K562 (cell line): ENCODE measurements at regions not wholly inside any gene's neighbourhood (a gene's known extent, or its start where the extent isn't known, plus 50 kb on each side); places are given as distances from the start of the nearest gene placed in this dataset.

Experiments used
- BRF2 ChIP-seq: IDR thresholded peaks from 3 replicates; pipeline ENCODE4 v1.6.1; 2011; ENCODE audit warnings: borderline replicate concordance, mild to moderate bottlenecking; ENCODE audit not compliant: insufficient read length, insufficient read depth
- GTF3C2 ChIP-seq: IDR thresholded peaks from 3 replicates; pipeline ENCODE4 v1.6.1; 2011; ENCODE audit warnings: borderline replicate concordance, mild to moderate bottlenecking, moderate library complexity; ENCODE audit not compliant: insufficient read length; ENCODE audit errors: extremely low read depth
- HMGXB4 ChIP-seq: sonication (generic); formaldehyde crosslinking; IDR thresholded peaks from 2 replicates; pipeline ENCODE4 v1.8.1; 2023; ENCODE audit warnings: mild to moderate bottlenecking, missing genetic modification reagents
- ILF3 ChIP-seq: fragments of 450-650 bp; IDR thresholded peaks from 2 replicates; pipeline ENCODE4 v1.6.1; 2018; ENCODE audit warnings: antibody characterized with exemption, mild to moderate bottlenecking, moderate library complexity, borderline replicate concordance
- NFE2 ChIP-seq: IDR thresholded peaks from 2 replicates; pipeline ENCODE4 v1.6.1; 2014; ENCODE audit warnings: antibody characterized with exemption, low read depth
- SRSF9 ChIP-seq: fragments of 200-400 bp; formaldehyde crosslinking; IDR thresholded peaks from 2 replicates; pipeline ENCODE4 v1.6.1; 2017; ENCODE audit warnings: low read depth, low read length, borderline replicate concordance
- TRIM24 ChIP-seq, 2 experiments: fragments of 450-650 bp; IDR thresholded peaks; 2 replicates each; pipeline ENCODE4 v1.6.1; 2016
- ZFP36 ChIP-seq: fragments of 150-350 bp; IDR thresholded peaks from 2 replicates; pipeline ENCODE4 v1.6.1; 2018; ENCODE audit warnings: low read length, low read depth; ENCODE audit not compliant: partially characterized antibody
- ZNF217 ChIP-seq: sonication (generic); formaldehyde crosslinking; IDR thresholded peaks from 2 replicates; pipeline ENCODE4 v1.8.0; 2022; ENCODE audit warnings: mild to moderate bottlenecking, missing genetic modification reagents
- ZNF586 ChIP-seq: fragments of 450-650 bp; formaldehyde crosslinking; conservative IDR thresholded peaks from 2 replicates; pipeline ENCODE4 v1.4.0; 2020; ENCODE audit warnings: mild to moderate bottlenecking, moderate library complexity
- ZNF655 ChIP-seq: fragments of 250-450 bp; sonication (Bioruptor Pico); IDR thresholded peaks from 2 replicates; pipeline ENCODE4 v1.5.0; 2021
- ZNF764 ChIP-seq: fragments of 250-450 bp; sonication (Bioruptor Pico); IDR thresholded peaks from 2 replicates; pipeline ENCODE4 v1.4.0; 2020; ENCODE audit warnings: low read depth, mild to moderate bottlenecking, moderate library complexity

GRCh38 chr10:78980815-78981214 lies 88.0 kb upstream of the ZMIZ1 start:
- TF ChIP-seq ZNF586 (CRISPR knock-in tag) (no peak), BRF2 (no peak), SRSF9 (no peak), HMGXB4 (CRISPR knock-in tag) (no peak), ZNF655 (CRISPR knock-in tag) (no peak), ZNF217 (CRISPR knock-in tag) (no peak), NFE2 (no peak), ZNF764 (CRISPR knock-in tag) (no peak), ZFP36 (no peak), GTF3C2 (no peak), TRIM24 (IDR thresholded peaks at IDR 0.05) (no peak), ILF3 (no peak)
